ENCODE measurements at regions not wholly inside any gene's neighbourhood (a gene's known extent, or its start where the extent isn't known, plus 50 kb on each side); places are given as distances from the start of the nearest gene placed in this dataset.

- Histone ChIP-seq H3K27me3 (replicated peaks in 1 of 4; ENCODE audit: control insufficient read depth in 3 of 4, extremely low read depth in 1 of 4, insufficient read depth in 3 of 4, low read length in 3 of 4) (no peaks in the 10 kb centered on the region), H4K20me1 (replicated peaks in 1 of 2; ENCODE audit: control insufficient read depth in 1 of 2, insufficient read depth in 2 of 2, low read length in 2 of 2) (no peaks in the 10 kb centered on the region), H3K56ac (replicated peaks; ENCODE audit: insufficient read length, low read depth, low read length) (no peak overlapping the region), H3K9me3 (ENCODE audit: insufficient read depth in 2 of 2, low read depth in 1 of 2, low read length in 1 of 2) (peaks cover 2 to 8% of the 10 kb centered on the region in 2 experiments; a peak in 2 of 4 replicates), H3K23ac (ENCODE audit: insufficient read length) (no peak overlapping the region), H4K5ac (ENCODE audit: insufficient read length, low read depth, low read length) (no peak overlapping the region), H3K14ac (ENCODE audit: insufficient read length) (no peak overlapping the region), H4K91ac (replicated peaks; ENCODE audit: insufficient read length, low read length) (no peak overlapping the region), H3K4ac (replicated peaks; ENCODE audit: insufficient read length, low read depth, low read length) (no peak overlapping the region), H3K9ac (replicated peaks in 1 of 4; ENCODE audit: extremely low read depth in 1 of 4, low read depth in 3 of 4, low read length in 3 of 4) (no peak overlapping the region), H3K4me1 (replicated peaks in 1 of 4; ENCODE audit: control insufficient read depth in 3 of 4, insufficient read depth in 4 of 4, low read length in 3 of 4) (no peaks in the 10 kb centered on the region), H2BK5ac (ENCODE audit: low read depth, low read length) (no peak overlapping the region), H4K8ac (ENCODE audit: extremely low read depth, insufficient read depth, low read length) (no peak overlapping the region), H2BK15ac (ENCODE audit: low read length) (no peak overlapping the region), H2BK20ac (ENCODE audit: low read length) (no peak overlapping the region), H2BK12ac (ENCODE audit: low read depth, low read length) (no peak overlapping the region), H3K23me2 (ENCODE audit: low read depth, low read length) (no peaks in the 10 kb centered on the region), H3K27ac (ENCODE audit: low read depth, low read length) (no peak overlapping the region), H3K4me3 (ENCODE audit: extremely low read depth in 1 of 4, insufficient read depth in 2 of 4, low read depth in 3 of 4, low read length in 4 of 4) (no peak overlapping the region), H3K79me1 (ENCODE audit: low read depth, low read length) (no peaks in the 10 kb centered on the region), H3K18ac (ENCODE audit: extremely low read depth, low read length) (no peak overlapping the region), H3K36me3 (ENCODE audit: control insufficient read depth in 2 of 4, insufficient read depth in 4 of 4, low read length in 3 of 4) (no peaks in the 10 kb centered on the region), H2AFZ (ENCODE audit: low read length) (no peak overlapping the region), H3K79me2 (ENCODE audit: control insufficient read depth in 1 of 2, insufficient read depth in 2 of 2, low read length in 2 of 2) (no peaks in the 10 kb centered on the region), H2BK120ac (replicated peaks; ENCODE audit: low read depth, low read length) (no peak overlapping the region), H3K4me2 (ENCODE audit: insufficient read depth in 1 of 2, low read depth in 2 of 2, low read length in 2 of 2) (no peak overlapping the region), H2AK5ac (ENCODE audit: low read depth, low read length) (no peak overlapping the region)
- WGBS, 2 experiments (ENCODE audit: extremely low coverage in 1 of 2, insufficient coverage in 1 of 2, insufficient read length in 1 of 2, insufficient replicate concordance in 2 of 2, low coverage in 1 of 2, low lambda C conversion rate in 2 of 2, missing lambda C conversion rate in 1 of 2), result 77% methylated on average over 1 of the region's 1 CpG; no CpG with 5 or more reads in 1 of the 2 experiments
- ChIA-PET POLR2A (ENCODE audit: partially characterized antibody) (no interaction called here), CTCF (ENCODE audit: partially characterized antibody) (no interaction called here)
- DNase-seq (ENCODE audit: low read depth in 1 of 2, low spot score in 2 of 2) (no peak), FAIRE-seq (no peak)
- TF ChIP-seq RAD21 (IDR thresholded peaks at IDR 0.05 in 1 of 2, conservative IDR thresholded peaks at IDR 0.05 in 1 of 2; ENCODE audit: low read depth in 2 of 2, low read length in 2 of 2), result no peak
Measured at GRCh38 chr18:56200381-56200911, 437.9 kb downstream of the TXNL1 start.

Data from H1 (cell line).